Endothelial cell of umbilical vein (primary cell): ENCODE measurements at regions not wholly inside any gene's neighbourhood (a gene's known extent, or its start where the extent isn't known, plus 50 kb on each side); places are given as distances from the start of the nearest gene placed in this dataset.

Experiments
- BruUV-seq: library from RNA; stranded (reverse); fragments of 400-500 nt; replicated peaks from 2 replicates; lab custom pipeline; 2021; lab: Mats Ljungman, UMichigan
- CTCF ChIA-PET: fragments of 300-600, 350-600 bp; sonication (Branson Sonifier 250); formaldehyde crosslinking; loops from one replicate; lab custom pipeline; 2021; ENCODE audit warnings: antibody characterized with exemption, inconsistent platforms; lab: Charles Lee
- POLR2A ChIA-PET: fragments of 300-600, 350-600 bp; sonication (Branson Sonifier 250); formaldehyde crosslinking; loops from one replicate; lab custom pipeline; 2021; ENCODE audit warnings: antibody characterized with exemption, inconsistent platforms; lab: Charles Lee
- DNase-seq: peaks from one replicate; pipeline ENCODE4 v3.0.0-alpha.2; 2011; ENCODE audit warnings: low read depth, low spot score
- FAIRE-seq: peaks from 2 replicates; lab custom pipeline; 2011; peaks lifted over from hg19 to GRCh38; lab: Jason Lieb, UNC
- H2AFZ ChIP-seq: 2 replicates; pipeline ENCODE4 v1.6.0; 2012; ENCODE audit warnings: low read depth, low read length, control low read depth, inconsistent platforms
- H3K27ac ChIP-seq: 2 replicates; pipeline ENCODE4 v1.5.1; 2011; ENCODE audit warnings: low read depth, mild to moderate bottlenecking, control low read depth, low read length, moderate library complexity; ENCODE audit not compliant: insufficient read depth
- H3K27me3 ChIP-seq, 2 experiments: 2 replicates each; pipeline versions ENCODE4 v1.6.0 to v1.6.1; 2011; ENCODE audit warnings: low read length in 2 of 2, mixed read lengths in 1 of 2; ENCODE audit not compliant: control insufficient read depth in 2 of 2, insufficient read depth in 2 of 2
- H3K36me3 ChIP-seq, 2 experiments: 2 replicates in 1 of 2; 3 replicates in 1 of 2; pipeline ENCODE4 v1.5.1; 2011; ENCODE audit warnings: low read length in 2 of 2, mild to moderate bottlenecking in 1 of 2, moderate library complexity in 1 of 2; ENCODE audit not compliant: control insufficient read depth in 2 of 2, insufficient read depth in 2 of 2; ENCODE audit errors: extremely low read depth in 1 of 2
- H3K4me1 ChIP-seq: 3 replicates; pipeline ENCODE4 v1.5.1; 2011; ENCODE audit warnings: mild to moderate bottlenecking, low read length; ENCODE audit not compliant: control insufficient read depth, insufficient read depth; ENCODE audit errors: extremely low read depth
- H3K4me2 ChIP-seq: 2 replicates; pipeline ENCODE4 v1.6.1; 2011; ENCODE audit warnings: low read length, control low read depth, mixed read lengths; ENCODE audit not compliant: insufficient read depth
- H3K4me3 ChIP-seq, 3 experiments: fragments of 200-600 bp in 1 of 3; sonication (generic), shearing (Covaris generic) in 1 of 3; replicated peaks in 1 of 3; 2 replicates each; pipeline ENCODE4 v1.5.1; 2011 to 2016; ENCODE audit warnings: control low read depth in 3 of 3, low read length in 3 of 3, mild to moderate bottlenecking in 2 of 3, inconsistent platforms in 1 of 3, low read depth in 1 of 3, moderate library complexity in 1 of 3; ENCODE audit not compliant: insufficient read depth in 1 of 3
- H3K79me2 ChIP-seq: 2 replicates; pipeline ENCODE4 v1.6.0; 2012; ENCODE audit warnings: low read length, inconsistent platforms; ENCODE audit not compliant: control insufficient read depth, insufficient read depth
- H3K9ac ChIP-seq: replicated peaks from 2 replicates; pipeline ENCODE3; 2011; ENCODE audit warnings: low read length, control low read depth; ENCODE audit not compliant: insufficient read depth; ENCODE audit errors: extremely low read depth
- H3K9me1 ChIP-seq: replicated peaks from 3 replicates; pipeline ENCODE4 v1.6.0; 2011; ENCODE audit warnings: mild to moderate bottlenecking, low read length; ENCODE audit not compliant: control insufficient read depth, insufficient read depth; ENCODE audit errors: extremely low read depth
- H3K9me3 ChIP-seq: replicated peaks from 2 replicates; pipeline ENCODE4 v1.5.1; 2012; ENCODE audit warnings: low read length, inconsistent platforms; ENCODE audit not compliant: control insufficient read depth, insufficient read depth
- H4K20me1 ChIP-seq: replicated peaks from 2 replicates; pipeline ENCODE3; 2011; ENCODE audit warnings: mild to moderate bottlenecking, low read length; ENCODE audit not compliant: control insufficient read depth, insufficient read depth; ENCODE audit errors: extremely low read depth
- EZH2 ChIP-seq: IDR thresholded peaks from 2 replicates; pipeline ENCODE4 v1.6.1; 2012; ENCODE audit warnings: borderline replicate concordance, low read depth, mild to moderate bottlenecking, moderate library complexity, low read length, inconsistent platforms; ENCODE audit not compliant: severe bottlenecking
- FOS ChIP-seq: IDR thresholded peaks from 2 replicates; pipeline ENCODE4 v1.6.1; 2011; ENCODE audit warnings: mild to moderate bottlenecking, low read length, moderate library complexity, borderline replicate concordance; ENCODE audit not compliant: insufficient read depth
- JUN ChIP-seq: IDR thresholded peaks from 2 replicates; pipeline ENCODE4 v1.6.1; 2011; ENCODE audit warnings: borderline replicate concordance, low read depth; ENCODE audit not compliant: insufficient read length, insufficient read depth
- MYC ChIP-seq: IDR thresholded peaks from one replicate; pipeline ENCODE4 v1.6.1; 2011; ENCODE audit warnings: mild to moderate bottlenecking, low read depth, low read length
- POLR2A ChIP-seq: IDR thresholded peaks from 2 replicates; pipeline ENCODE4 v1.6.1; 2012; ENCODE audit warnings: low read depth, mild to moderate bottlenecking, control low read depth, low read length
- POLR2AphosphoS5 ChIP-seq: IDR thresholded peaks from 2 replicates; pipeline ENCODE4 v1.6.1; 2012; ENCODE audit warnings: low read depth, mild to moderate bottlenecking, control low read depth, low read length, moderate library complexity; ENCODE audit not compliant: insufficient read depth
- dilution Hi-C: fragments of 300-500 bp; cut with MboI; formaldehyde crosslinking; loops from one replicate; pipeline ENCODE4 v1.15.0; 2019; ENCODE audit warnings: low sequenced_read_pairs; ENCODE audit not compliant: extremely low pct_ligation_motif_present
- intact Hi-C: fragments of 100-400 bp; cut with micrococcal nuclease; formaldehyde crosslinking; loops from one replicate; pipeline ENCODE4 v1.10.0; 2022
- TF ChIP-seq, protein P1 (sequence below), 2 donors: IDR thresholded peaks; 1 replicate in 1 of 2; 2 replicates in 1 of 2; pipeline ENCODE4 v1.5.1; 2011; ENCODE audit warnings: low read length in 2 of 2, mild to moderate bottlenecking in 2 of 2, moderate library complexity in 2 of 2, control low read depth in 1 of 2, inconsistent platforms in 1 of 2, low read depth in 1 of 2; ENCODE audit not compliant: insufficient read depth in 1 of 2; ENCODE audit errors: extremely low read depth in 1 of 2

DNA sequence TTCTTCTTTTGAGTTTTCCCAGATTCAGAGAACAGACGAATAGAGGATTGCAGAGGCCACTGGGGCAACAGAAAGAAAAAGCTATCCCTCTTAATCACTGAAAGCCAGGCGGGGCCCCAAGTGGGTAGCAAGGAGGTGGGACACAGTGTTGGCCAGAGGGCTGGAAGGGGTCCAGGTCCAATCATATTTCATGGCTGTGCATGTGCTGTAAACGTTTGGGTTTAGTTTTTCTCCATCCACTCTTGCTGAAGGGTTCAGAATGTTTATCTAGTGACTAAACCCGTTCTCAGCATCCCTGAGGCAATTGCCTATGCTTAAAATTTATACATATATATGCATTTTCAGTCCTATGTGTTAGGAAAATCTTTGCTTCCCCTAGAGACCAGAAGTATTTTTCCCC lies 99.4 kb upstream of the EPHA4 start:
- Histone ChIP-seq H3K27ac (no peak overlapping the region), H3K9me3 (no peaks in the 10 kb centered on the region), H2AFZ (no peak overlapping the region), H3K27me3 (no peaks in the 10 kb centered on the region), H4K20me1 (no peaks in the 10 kb centered on the region), H3K4me1 (no peaks in the 10 kb centered on the region), H3K4me3 (no peak overlapping the region), H3K9ac (no peak overlapping the region), H3K79me2 (no peaks in the 10 kb centered on the region), H3K36me3 (no peaks in the 10 kb centered on the region), H3K4me2 (no peak overlapping the region), H3K9me1 (no peaks in the 10 kb centered on the region)
- ChIA-PET CTCF (interaction anchor here (1.6 kb wide), 1 partner anchor 211 kb away, joined by 4 read pairs; no protein-coding TSS in a partner anchor), POLR2A (no interaction called here)
- intact Hi-C loops (no loop called here), dilution Hi-C loops (no loop called here)
- TF ChIP-seq JUN: no peak
- no peak for TF ChIP-seq FOS
- TF ChIP-seq EZH2: no peak
- no peak for TF ChIP-seq MYC
- TF ChIP-seq, protein P1, sequence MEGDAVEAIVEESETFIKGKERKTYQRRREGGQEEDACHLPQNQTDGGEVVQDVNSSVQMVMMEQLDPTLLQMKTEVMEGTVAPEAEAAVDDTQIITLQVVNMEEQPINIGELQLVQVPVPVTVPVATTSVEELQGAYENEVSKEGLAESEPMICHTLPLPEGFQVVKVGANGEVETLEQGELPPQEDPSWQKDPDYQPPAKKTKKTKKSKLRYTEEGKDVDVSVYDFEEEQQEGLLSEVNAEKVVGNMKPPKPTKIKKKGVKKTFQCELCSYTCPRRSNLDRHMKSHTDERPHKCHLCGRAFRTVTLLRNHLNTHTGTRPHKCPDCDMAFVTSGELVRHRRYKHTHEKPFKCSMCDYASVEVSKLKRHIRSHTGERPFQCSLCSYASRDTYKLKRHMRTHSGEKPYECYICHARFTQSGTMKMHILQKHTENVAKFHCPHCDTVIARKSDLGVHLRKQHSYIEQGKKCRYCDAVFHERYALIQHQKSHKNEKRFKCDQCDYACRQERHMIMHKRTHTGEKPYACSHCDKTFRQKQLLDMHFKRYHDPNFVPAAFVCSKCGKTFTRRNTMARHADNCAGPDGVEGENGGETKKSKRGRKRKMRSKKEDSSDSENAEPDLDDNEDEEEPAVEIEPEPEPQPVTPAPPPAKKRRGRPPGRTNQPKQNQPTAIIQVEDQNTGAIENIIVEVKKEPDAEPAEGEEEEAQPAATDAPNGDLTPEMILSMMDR (IDR thresholded peaks at IDR 0.05; ENCODE audit: extremely low read depth in 1 of 2, insufficient read depth in 1 of 2, low read depth in 1 of 2, low read length in 2 of 2): no peak
- TF ChIP-seq POLR2A: no peak
- no peak for TF ChIP-seq POLR2AphosphoS5
- no TSS peak for BruUV-seq
- DNase-seq (no peak), FAIRE-seq (no peak)
